HG03045 (cell line): ENCODE measurements at regions not wholly inside any gene's neighbourhood (a gene's known extent, or its start where the extent isn't known, plus 50 kb on each side); places are given as distances from the start of the nearest gene placed in this dataset.

Experiments used
- ATAC-seq: cut with Tn5 transposase; IDR thresholded peaks from one replicate; pipeline ENCODE4 v1.9.1; 2021; ENCODE audit warnings: mild to moderate bottlenecking, moderate library complexity; ENCODE audit not compliant: unreplicated experiment

DNA sequence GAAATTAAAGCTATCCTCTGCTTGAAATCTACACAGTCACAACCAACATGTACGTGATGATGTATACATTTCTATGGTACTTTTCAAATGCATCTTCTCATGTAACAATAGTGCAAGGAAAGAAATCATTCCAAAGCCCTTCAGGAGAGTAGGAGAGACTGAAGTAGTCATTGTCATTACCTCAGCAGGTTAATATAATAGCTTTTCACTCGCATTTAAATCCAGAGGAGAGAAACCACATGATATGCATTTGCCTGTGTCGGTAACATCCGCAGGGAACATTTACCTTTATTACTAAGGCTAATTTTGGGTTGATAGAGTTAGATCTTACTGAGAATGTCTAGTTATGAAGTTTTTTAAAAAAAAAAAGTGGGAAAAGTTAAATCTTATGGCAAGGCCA is 186.6 kb upstream of the DTNBP1 start:
- no peak for ATAC-seq

DNA sequence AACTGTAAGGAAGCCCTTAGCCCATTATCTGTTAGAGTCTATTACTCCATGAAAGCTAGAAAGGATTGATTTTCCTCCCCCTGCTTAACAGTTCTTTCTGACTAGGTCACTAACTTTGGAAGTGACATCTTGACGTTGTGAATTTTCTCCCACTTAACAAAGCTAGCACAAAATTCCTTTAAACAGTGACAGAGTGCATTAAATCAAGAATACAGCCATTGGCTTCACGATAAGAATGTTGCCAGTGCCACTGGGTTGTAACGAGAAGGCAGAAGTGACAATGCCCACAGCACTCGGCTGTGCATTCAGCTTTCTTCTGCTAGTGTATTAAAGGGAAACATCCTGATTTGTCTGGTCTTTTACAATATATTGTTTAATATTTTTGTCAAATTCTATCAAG is 182.7 kb upstream of the DTNBP1 start:
- no peak for ATAC-seq

DNA sequence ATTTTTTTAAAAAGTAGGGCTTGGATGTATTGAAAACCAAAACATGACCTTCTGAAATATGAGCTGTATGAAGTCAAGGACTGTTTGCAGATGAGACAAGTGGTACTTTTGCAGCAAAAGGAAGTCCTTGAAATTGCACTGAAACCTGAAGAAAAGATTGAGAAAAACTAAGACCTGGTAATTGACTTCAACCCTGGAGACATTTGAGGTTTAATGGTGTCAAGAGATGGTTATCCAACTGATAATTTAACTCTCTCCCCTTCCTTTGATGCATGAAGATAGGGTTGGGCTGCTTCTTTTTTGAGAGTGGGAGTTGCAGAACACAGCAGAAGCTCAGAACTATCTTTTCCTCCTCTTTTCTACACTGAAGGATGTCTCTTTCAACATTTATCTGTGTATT is 180.9 kb upstream of the DTNBP1 start:
- no peak for ATAC-seq

GRCh38 chr6:15843226-15843625 is 180.4 kb upstream of the DTNBP1 start:
- ATAC-seq, result no peak

- ATAC-seq, result no peak
Measured at GRCh38 chr6:15842727-15843117, 179.9 kb upstream of the DTNBP1 start.

DNA sequence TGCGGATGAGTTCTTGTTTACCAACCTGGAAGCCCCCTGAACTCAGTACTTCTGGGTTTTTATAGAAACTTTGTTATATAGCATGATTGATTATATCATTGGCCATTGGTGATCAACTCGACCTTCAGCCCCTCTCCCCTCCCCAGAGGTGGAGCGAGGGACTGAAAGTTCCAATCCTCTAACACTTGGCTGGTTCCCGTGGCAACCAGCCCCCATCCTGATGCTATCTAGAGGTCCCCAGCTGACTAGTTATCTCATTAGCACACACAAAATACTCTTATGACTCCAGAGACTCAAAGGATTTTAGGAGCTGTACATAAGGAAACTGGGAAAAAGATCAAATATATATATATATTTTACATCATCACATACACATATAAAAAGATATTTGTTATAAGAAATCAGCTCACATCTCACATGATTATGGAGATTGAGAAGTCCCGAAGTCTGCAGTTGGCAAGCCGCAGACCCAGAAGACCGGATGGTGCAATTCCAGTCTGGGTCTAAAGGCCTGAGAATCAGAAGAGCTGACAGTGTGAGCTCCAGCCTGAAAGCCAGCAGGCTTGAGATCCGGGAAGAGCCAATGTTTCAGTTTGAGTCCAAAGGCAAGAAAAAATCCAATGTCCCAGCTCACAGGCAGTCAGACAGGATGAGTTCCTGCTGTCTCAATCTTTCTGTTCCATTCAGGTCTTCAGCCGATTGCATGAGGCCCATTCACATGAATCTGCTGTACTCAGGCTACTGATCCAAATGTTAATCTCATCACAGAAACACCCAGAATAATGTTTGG is 179.3 kb upstream of the DTNBP1 start:
- no peak for ATAC-seq

GRCh38 chr6:15839969-15840541 is 177.2 kb upstream of the DTNBP1 start:
- no peak for ATAC-seq

GRCh38 chr6:15837205-15837604 is 174.4 kb upstream of the DTNBP1 start:
- no peak for ATAC-seq

DNA sequence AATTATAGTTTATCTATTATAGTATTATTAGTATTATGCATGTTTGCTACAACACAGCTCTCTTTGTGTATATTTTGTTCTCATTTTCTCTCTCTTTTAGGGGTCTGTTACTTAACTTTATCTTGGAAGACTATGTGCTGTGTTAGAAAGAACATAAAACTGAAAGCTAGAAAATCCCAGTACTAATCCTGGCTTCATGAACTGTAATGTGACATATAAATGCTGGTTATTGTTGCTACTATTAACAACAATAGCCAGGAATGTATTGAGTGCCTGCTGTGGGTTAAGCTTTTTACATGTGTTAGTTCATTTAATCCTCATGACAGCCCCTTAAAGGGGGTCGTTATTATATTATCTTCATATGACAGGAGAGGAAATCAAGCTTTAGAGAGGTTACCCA is 170.0 kb upstream of the DTNBP1 start:
- ATAC-seq, result no peak

DNA sequence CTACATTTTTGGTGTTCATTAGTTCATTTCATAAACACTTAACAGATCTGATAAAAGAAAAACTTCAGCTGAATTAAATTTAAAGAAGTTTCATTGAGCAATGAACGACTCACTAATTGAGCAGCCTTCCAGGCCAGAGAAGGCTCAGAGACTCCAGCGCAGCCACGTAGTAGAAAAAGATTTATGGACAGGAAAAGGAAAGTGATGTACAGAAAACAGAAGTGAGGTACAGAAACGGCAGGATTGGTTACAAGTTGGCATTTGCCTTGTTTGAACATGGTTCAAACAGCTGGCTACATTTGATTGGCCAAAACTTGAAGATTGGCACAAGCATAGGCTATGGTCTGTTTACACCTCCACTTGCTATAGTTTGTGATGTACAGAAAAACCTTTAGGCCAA is 166.3 kb upstream of the DTNBP1 start:
- no peak for ATAC-seq

DNA sequence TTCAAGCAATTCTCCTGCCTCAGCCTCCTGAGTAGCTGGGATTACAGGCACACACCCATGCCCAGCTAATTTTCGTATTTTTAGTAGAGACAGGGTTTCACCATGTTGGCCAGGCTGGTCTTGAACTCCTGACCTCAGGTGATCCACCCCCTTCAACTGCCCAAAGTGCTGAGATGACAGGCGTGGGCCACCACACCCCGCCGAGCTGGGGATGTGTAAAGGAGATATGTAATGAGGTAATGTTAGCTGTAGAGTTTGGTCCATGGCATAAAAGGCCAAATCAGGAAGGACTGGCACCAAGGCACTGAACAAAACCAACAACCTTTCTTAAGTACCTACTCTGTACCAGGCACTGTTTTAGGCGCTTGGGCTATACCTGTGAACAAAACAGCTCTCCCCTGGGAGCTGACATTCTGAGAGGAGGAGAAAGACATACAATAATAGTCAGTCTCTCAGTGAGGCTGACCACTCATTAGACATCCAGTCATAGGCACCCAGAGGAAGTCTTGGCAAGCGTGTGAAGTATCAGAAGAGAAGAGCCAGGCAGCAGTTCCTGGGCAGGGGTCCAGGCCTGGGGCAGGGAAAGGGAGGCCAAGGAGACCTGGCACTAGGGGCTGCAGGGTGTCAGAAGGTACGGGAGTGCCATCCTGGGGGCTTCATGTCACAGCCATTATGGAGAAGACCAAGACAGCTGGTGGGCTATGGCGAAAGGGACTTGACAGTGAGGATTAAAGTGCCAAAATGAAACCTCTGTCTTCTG is 164.8 kb upstream of the DTNBP1 start:
- ATAC-seq, result no peak

GRCh38 chr6:15826814-15827318 is 164.0 kb upstream of the DTNBP1 start:
- no peak for ATAC-seq

DNA sequence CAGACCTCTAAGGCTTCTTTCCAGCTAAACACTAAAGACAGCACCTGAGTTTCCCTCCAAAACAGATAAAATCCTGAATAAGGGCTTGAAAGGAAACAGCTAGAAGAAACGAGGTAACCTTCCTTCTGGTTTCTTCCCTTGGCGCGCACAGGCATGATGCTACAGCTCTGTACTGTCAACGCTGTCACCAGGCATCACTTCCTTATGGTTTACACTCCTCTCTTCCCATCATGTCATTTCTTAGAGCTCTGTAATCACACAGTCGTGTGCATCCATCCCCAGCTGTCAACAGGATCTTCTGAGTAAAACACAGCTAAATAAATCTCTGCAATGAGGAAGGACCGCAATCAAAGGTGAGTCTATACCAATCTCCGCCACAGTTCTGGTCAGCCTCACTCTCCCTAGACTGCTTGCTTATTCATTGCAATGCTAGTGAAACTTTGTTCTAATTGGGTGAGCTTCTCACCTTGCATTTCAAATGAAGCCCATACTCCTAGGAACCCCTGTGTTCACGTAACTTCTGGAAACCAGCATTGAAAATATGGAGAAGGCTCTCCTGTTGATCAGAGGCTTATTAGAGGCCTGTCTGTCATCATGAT is 162.6 kb upstream of the DTNBP1 start:
- ATAC-seq, result no peak

GRCh38 chr6:15824811-15825210 is 162.0 kb upstream of the DTNBP1 start:
- ATAC-seq, result no peak

- no peak for ATAC-seq
Measured at GRCh38 chr6:15823838-15824414, 161.1 kb upstream of the DTNBP1 start.

GRCh38 chr6:15822835-15823234 is 160.0 kb upstream of the DTNBP1 start:
- no peak for ATAC-seq

- no peak for ATAC-seq
Measured at GRCh38 chr6:15819841-15820240, 157.0 kb upstream of the DTNBP1 start.

GRCh38 chr6:15819226-15819625 is 156.4 kb upstream of the DTNBP1 start:
- ATAC-seq, result no peak

GRCh38 chr6:15818491-15818890 is 155.7 kb upstream of the DTNBP1 start:
- no peak for ATAC-seq

DNA sequence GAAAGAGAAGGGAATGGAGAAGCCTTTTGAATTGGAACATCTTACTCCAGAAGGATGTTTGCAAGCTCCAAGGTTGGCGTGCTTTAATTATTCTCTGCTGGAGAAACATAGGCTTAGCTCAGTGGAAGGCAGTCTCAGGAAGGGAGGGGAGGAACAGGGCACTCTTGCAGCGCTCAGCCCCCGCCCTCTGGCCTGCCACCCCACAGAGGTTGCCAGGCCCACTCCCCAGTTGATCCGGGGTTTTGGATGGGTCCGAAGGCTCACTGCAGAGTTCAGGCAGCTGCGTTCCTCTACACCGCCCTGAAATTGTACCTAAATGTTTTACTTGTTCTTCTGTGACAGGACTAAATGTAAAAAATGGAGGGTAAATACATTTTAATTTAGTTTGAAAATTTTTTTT is 155.2 kb upstream of the DTNBP1 start:
- no peak for ATAC-seq

GRCh38 chr6:15817100-15817499 is 154.3 kb upstream of the DTNBP1 start:
- ATAC-seq, result no peak
